GM12875 (cell line): ENCODE measurements at regions not wholly inside any gene's neighbourhood (a gene's known extent, or its start where the extent isn't known, plus 50 kb on each side); places are given as distances from the start of the nearest gene placed in this dataset.

Experiments
- H3K4me3 ChIP-seq: one replicate; pipeline ENCODE4 v1.5.1; 2011; ENCODE audit warnings: low read depth, low read length, control low read depth
- TF ChIP-seq, protein P1 (sequence below): IDR thresholded peaks from 2 replicates; pipeline ENCODE4 v1.5.1; 2011; ENCODE audit warnings: low read depth, mild to moderate bottlenecking, control low read depth, inconsistent platforms, low read length, moderate library complexity, borderline replicate concordance; ENCODE audit not compliant: insufficient read depth

DNA sequence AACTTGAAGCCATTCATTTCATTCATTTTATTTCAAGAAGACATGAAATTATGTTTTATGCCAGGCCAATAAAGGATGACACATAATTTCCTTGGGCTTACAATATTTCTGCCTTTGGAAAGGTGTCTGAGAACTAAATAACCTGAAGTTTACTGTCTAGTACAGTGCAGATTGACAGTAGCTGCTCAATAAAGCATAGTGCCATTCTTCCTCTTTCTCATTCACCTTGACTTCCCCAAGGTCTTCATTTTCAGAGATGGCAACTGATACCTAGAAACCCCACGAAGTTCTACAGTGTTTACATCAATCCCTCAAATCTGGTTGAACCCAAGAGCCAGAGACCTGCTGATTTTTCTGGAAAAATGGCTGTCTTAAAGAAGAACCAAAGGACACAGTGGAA is 144.3 kb upstream of the SYN3 start:
- no peak overlapping the region for H3K4me3 ChIP-seq
- TF ChIP-seq, protein P1, sequence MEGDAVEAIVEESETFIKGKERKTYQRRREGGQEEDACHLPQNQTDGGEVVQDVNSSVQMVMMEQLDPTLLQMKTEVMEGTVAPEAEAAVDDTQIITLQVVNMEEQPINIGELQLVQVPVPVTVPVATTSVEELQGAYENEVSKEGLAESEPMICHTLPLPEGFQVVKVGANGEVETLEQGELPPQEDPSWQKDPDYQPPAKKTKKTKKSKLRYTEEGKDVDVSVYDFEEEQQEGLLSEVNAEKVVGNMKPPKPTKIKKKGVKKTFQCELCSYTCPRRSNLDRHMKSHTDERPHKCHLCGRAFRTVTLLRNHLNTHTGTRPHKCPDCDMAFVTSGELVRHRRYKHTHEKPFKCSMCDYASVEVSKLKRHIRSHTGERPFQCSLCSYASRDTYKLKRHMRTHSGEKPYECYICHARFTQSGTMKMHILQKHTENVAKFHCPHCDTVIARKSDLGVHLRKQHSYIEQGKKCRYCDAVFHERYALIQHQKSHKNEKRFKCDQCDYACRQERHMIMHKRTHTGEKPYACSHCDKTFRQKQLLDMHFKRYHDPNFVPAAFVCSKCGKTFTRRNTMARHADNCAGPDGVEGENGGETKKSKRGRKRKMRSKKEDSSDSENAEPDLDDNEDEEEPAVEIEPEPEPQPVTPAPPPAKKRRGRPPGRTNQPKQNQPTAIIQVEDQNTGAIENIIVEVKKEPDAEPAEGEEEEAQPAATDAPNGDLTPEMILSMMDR = no peak

DNA sequence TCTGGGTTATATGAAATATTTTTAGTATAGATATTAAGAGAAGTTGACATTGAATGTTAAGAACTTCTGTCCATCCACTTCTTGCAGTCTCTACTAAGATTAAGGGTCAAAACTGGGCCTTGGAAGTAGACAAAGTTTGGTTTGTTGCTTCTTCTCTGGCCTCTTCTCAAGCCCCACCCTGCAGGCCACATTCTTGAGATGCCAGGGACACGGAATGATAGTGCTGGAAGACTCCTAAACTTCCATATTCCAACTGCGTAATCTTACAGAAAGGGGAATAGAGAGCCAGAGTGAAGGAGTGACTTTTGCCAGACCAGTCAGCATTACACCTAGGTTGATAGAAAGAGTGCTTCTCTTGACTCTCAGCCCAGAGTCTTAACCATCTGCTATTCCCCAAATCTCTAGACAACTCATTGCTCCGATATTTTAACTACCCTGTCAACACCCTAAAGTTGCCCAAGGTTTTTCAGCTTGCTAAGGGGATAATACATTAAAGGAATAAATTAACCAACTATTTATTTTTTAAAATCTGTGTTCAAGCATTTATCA is 136.4 kb upstream of the SYN3 start:
- no peak overlapping the region for H3K4me3 ChIP-seq

DNA sequence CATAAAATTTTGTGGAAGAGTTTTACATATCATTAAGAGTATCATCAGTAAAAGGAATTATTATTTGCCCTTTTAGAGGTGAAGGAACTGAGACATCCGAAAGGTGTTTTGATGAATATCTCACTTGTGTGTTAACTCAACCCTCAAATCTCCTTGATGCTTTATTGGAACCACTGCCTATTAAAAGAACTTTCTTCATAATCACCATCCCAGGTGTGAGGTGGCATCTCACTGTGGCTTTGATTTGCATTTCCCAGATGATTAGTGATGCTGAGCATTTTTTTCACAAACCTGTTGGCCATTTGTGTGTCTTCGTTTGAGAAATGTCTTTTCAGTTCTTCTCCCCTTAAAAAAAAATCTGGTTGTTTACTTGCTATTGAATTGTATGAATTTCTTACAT is 134.0 kb upstream of the SYN3 start:
- H3K4me3 ChIP-seq = no peak overlapping the region
- TF ChIP-seq, protein P1 = no peak

More for the DNA sequence above, 136.4 kb upstream of the SYN3 start:
- TF ChIP-seq, protein P1 = no peak

DNA sequence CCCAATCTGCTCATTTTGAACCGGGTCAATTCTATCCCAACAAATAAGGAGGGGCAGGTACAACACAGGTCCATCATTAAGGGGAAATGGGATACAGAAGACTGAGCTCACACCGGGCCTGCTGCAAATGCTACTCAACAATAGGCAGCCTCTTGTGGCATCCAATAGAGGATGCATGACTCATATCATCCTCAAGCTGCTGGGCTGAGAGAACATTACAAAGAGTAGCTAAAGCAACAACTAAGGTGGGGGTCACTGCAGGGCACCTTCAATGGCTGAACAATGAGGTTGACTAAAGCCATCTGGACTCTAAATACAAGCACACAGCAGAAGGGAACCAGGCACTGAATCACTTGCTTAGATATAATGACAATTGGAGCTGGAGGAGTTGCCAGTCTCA is 130.1 kb upstream of the SYN3 start:
- TF ChIP-seq, protein P1 = no peak
- H3K4me3 ChIP-seq = no peak overlapping the region

DNA sequence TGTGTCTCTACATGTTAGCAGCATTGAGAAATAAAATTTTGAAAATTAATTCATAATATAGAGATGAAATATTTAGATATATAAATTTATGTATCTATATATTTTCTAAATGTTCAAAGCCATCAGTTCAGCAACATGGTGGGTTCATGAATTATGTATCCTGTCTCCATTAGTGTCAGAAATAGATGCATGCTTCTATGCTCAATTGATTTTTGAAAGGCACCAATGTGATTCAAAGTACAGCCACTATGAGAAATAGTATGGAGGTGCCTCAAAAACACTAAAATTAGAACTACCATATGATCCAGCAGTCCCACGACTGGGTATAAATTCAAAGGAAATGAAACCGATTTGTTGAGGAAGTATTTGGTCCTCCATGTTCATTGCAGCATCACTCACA is 128.6 kb upstream of the SYN3 start:
- H3K4me3 ChIP-seq = no peak overlapping the region
- TF ChIP-seq, protein P1 = no peak

DNA sequence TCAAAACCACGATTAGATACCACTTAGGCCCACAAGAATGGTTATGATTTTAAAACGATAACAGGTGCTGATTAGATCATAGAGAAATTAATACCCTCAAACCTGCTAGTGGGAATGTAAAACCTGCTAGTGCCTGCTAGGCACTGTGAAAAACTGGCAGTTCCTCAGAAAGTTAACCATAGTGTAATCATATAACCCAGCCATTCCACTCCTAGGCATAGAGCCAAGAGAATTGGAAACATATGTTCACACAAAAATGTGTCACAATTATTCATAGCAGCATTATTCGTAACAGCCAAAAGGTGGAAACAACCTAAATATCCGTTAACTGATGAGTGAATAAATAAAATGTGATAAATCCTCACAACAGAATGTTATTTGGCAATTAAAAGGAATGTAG is 122.2 kb upstream of the SYN3 start:
- no peak overlapping the region for H3K4me3 ChIP-seq
- TF ChIP-seq, protein P1 = no peak

DNA sequence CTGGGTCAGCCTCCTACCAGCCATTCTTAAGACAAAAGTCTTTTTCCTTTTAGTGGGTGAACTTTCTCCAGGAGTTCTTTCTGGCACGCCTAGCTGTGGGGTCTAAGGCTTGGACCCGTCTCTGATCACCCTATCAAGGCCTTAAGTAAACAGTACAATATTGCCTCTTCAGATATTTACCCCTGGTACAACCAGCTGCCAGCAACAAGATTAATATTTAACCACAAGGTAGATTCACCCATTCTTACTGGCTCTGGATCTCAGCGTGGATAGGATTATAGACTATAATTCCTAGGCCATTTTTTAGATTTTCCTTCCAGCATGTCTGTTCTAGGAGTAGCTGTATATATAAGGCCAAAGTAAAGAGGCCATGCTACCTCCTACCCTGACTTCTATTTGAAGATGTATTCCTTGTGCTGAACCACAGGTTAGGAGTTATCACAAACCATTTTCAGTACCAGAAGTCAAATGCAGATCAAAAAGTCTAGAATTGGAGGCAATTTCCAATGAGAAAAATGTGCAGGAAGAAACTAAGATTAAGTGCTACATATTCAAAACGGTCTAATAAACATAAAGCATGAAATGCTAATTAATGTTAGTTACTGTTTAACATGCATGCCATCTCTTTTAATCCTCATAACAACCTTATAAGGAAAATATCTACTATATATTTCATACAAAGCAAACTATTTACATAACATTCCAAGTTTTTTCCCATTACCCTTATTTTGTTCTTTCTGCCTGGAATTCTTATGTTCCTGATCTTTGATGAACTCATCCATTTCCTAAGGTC is 110.0 kb upstream of the SYN3 start:
- TF ChIP-seq, protein P1 = no peak
- H3K4me3 ChIP-seq = no peak overlapping the region
